OCI-LY3 (cell line): ENCODE measurements at regions not wholly inside any gene's neighbourhood (a gene's known extent, or its start where the extent isn't known, plus 50 kb on each side); places are given as distances from the start of the nearest gene placed in this dataset.

Experiments
- CTCF ChIP-seq: fragments of 200-600, 300-600 bp; sonication (generic); IDR thresholded peaks from 2 replicates; pipeline ENCODE4 v1.5.1; 2014; ENCODE audit warnings: antibody characterized with exemption, low read length, low read depth
- EZH2phosphoT487 ChIP-seq: fragments of 200-600 bp; shearing (Covaris generic); IDR thresholded peaks from 2 replicates; pipeline ENCODE4 v1.6.1; 2018; ENCODE audit warnings: antibody characterized with exemption, mixed run types, low read depth

- TF ChIP-seq CTCF (no peak), EZH2phosphoT487 (no peak)
Measured at GRCh38 chr9:42378418-42378815, 195.0 kb downstream of the SPATA31A6 start.
